ENCODE measurements at regions not wholly inside any gene's neighbourhood (a gene's known extent, or its start where the extent isn't known, plus 50 kb on each side); places are given as distances from the start of the nearest gene placed in this dataset.
A peak's percentile ranks its signal among the peaks of the same experiment; 100 is the strongest.

- H3K27ac ChIP-seq = no peak overlapping the region
- TF ChIP-seq CTCF (conservative IDR thresholded peaks at IDR 0.05) = peak; percentile 75
- TF ChIP-seq ZFX (IDR thresholded peaks at IDR 0.05) = no peak
Measured at GRCh38 chr10:28250782-28251181, 52.1 kb downstream of the MPP7 start.

- no peak overlapping the region for H3K27ac ChIP-seq
- no peak for TF ChIP-seq CTCF (conservative IDR thresholded peaks at IDR 0.05)
- TF ChIP-seq ZFX (IDR thresholded peaks at IDR 0.05) = no peak
Measured at GRCh38 chr10:28250358-28250757, 52.5 kb downstream of the MPP7 start.

GRCh38 chr10:28249512-28249911, 53.4 kb downstream of the MPP7 start:
- no peak for TF ChIP-seq ZFX (IDR thresholded peaks at IDR 0.05)
- no peak overlapping the region for H3K27ac ChIP-seq

- H3K27ac ChIP-seq = no peak overlapping the region
- no peak for TF ChIP-seq ZFX (IDR thresholded peaks at IDR 0.05)
- TF ChIP-seq CTCF (conservative IDR thresholded peaks at IDR 0.05) = no peak
Measured at GRCh38 chr10:28248092-28248491, 54.8 kb downstream of the MPP7 start.

GRCh38 chr10:28246023-28246422, 56.8 kb downstream of the MPP7 start:
- TF ChIP-seq CTCF (conservative IDR thresholded peaks at IDR 0.05) (no peak), ZFX (IDR thresholded peaks at IDR 0.05) (no peak)

GRCh38 chr10:28243923-28244322, 58.9 kb downstream of the MPP7 start:
- TF ChIP-seq ZFX (IDR thresholded peaks at IDR 0.05) (no peak), CTCF (conservative IDR thresholded peaks at IDR 0.05) (no peak)
- H3K27ac ChIP-seq = no peak overlapping the region

More at GRCh38 chr10:28246023-28246422, 56.8 kb downstream of the MPP7 start:
- H3K27ac ChIP-seq = no peak overlapping the region

- H3K27ac ChIP-seq = no peak overlapping the region
- TF ChIP-seq CTCF (conservative IDR thresholded peaks at IDR 0.05) (no peak), ZFX (IDR thresholded peaks at IDR 0.05) (no peak)
Measured at GRCh38 chr10:28242555-28243204, 60.2 kb downstream of the MPP7 start.

- TF ChIP-seq CTCF (conservative IDR thresholded peaks at IDR 0.05) = peak; percentile 98
- TF ChIP-seq ZFX (IDR thresholded peaks at IDR 0.05) = no peak
Measured at GRCh38 chr10:28241741-28242399, 61.0 kb downstream of the MPP7 start.

More at GRCh38 chr10:28241741-28242399, 61.0 kb downstream of the MPP7 start:
- H3K27ac ChIP-seq = no peak overlapping the region
